Right cardiac atrium (tissue), 5 donors: ENCODE measurements at regions not wholly inside any gene's neighbourhood (a gene's known extent, or its start where the extent isn't known, plus 50 kb on each side); places are given as distances from the start of the nearest gene placed in this dataset.
A peak's percentile ranks its signal among the peaks of the same experiment; 100 is the strongest.

Source experiments
- ATAC-seq, 2 donors: fragments of 200-7000 bp; cut with Tn5 transposase; one replicate each; pipeline versions ENCODE4 v1.8.0 to v1.9.1; 2020; ENCODE audit warnings: moderate library complexity in 2 of 2, mild to moderate bottlenecking in 1 of 2
- DNase-seq, 3 donors: peaks; one replicate each; pipeline ENCODE4 v3.0.0-alpha.2; 2020
- H3K27ac ChIP-seq: one replicate; pipeline ENCODE4 v1.5.1; 2013; ENCODE audit warnings: mild to moderate bottlenecking, low read length, control low read depth, moderate library complexity
- H3K27me3 ChIP-seq: one replicate; pipeline ENCODE4 v1.6.1; 2013; ENCODE audit not compliant: control insufficient read depth, insufficient read depth
- H3K4me1 ChIP-seq: one replicate; pipeline ENCODE4 v1.6.1; 2013; ENCODE audit warnings: low read length; ENCODE audit not compliant: control insufficient read depth, insufficient read depth
- H3K4me3 ChIP-seq: one replicate; pipeline ENCODE4 v1.5.1; 2013; ENCODE audit warnings: low read length, control low read depth
- H3K9me3 ChIP-seq: one replicate; pipeline ENCODE4 v1.6.1; 2013; ENCODE audit warnings: low read length; ENCODE audit not compliant: control insufficient read depth
- WGBS: extraction: QIAGEN DNeasy Blood & Tissue Kit; methylation state at CpG from one replicate; pipeline ENCODE4 v1.1.7; 2013; 5-methylcytosine and 5-hydroxymethylcytosine counted together
- intact Hi-C, 4 donors: fragments of 100-400 bp; cut with DNase I; formaldehyde crosslinking; loops; one replicate each; pipeline versions ENCODE4 v1.11.0 to v1.14.0; 2022 to 2023
- donor health status: healthy with polysubstance abuse.
- donor health status: DM: no; HTN: yes; CAD: no.
- donor health status: DM: no; HTN: no; CAD: no.
- donor health status: DM: no; HTN: yes; CAD: no; lungs with severe emphysema.
- donor health status: DM: yes; HTN: yes; CAD: no.

- WGBS, result 17% methylated on average over 5 of the region's 5 CpGs
- H3K27me3 ChIP-seq, result no peaks in the 10 kb centered on the region
- ATAC-seq (peak; percentile 95 to 97), DNase-seq (peak; percentile 82 to 90 (median 87))
- H3K9me3 ChIP-seq, result no peaks in the 10 kb centered on the region
- peak overlapping the region; percentile 55 for H3K27ac ChIP-seq
- H3K4me1 ChIP-seq, result peaks cover 20% of the 10 kb centered on the region
- intact Hi-C loops, result no loop called here
- no peak overlapping the region for H3K4me3 ChIP-seq
These were observed 209.7 kb downstream of the SKIDA1 start for GRCh38 chr10:21315645-21316220.

DNA sequence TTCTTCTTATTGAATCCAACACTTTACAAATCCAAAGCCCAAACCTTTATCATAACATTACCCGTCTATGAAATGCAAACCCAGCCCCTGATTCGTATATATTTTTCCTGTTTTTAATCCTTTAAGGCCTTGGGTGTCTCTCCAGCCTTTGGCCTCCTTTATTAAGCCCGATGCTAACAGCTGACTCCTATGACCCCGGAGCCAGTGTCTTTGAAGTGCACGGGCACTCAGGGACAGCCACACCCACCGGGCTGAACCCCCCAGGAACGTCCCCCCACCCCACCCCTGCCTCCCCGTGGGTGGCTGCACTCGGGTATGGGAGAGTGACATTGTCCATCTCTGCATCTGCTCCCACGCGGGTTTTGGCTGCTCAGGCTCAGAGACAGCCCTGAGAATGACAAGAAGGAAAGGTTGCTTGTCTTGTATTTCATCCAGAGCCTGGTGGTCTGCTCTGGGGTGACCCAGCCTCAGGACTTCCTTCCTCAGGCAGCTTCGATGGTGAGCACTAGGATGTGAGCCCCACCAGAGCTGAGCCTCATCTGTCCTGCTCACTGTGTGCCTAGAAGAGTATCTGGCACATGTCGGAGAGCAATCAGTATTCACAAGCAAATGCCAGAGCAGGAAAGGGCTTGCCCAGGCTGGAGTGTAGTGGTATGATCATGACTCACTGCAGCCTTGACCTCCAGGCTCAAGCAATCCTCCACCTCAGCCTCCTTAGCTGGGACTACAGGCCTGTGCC is 210.4 kb downstream of the SKIDA1 start:
- Histone ChIP-seq H3K27me3 (no peaks in the 10 kb centered on the region), H3K27ac (peak overlapping the region; percentile 55), H3K4me1 (peaks cover 20% of the 10 kb centered on the region), H3K9me3 (no peaks in the 10 kb centered on the region), H3K4me3 (no peak overlapping the region)
- 30% methylated on average over 13 of the region's 13 CpGs for WGBS
- ATAC-seq, result peak; percentile 30 to 86
- intact Hi-C loops, result no loop called here
- DNase-seq, result peak in 2 of 3 donors; percentile 50 to 62

DNA sequence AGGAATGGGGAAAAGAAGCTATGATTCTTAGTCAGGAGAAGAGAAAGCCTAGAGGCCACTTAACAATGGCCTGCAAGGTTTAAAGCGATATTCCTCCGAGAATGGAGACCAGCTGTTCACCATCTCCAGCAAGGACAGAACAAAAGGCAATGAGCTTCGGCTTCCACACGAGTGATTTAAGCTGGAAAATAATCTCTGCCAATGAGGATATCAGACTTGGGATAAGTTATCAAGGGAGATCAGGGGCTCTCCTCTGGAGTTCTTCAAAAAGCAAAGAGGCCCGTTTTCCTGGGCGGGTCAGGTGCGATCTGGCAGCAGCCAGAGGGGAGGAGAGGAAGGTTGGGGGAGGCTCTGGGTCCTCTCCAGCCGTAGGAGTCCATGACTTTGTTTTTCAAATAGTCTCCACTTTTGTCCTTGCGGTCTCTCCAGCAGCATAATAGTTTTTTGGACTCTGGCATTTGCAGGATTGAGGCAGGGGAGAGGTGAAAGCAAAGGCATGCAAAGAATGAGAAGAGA is 211.3 kb downstream of the SKIDA1 start:
- no peak overlapping the region for H3K4me3 ChIP-seq
- H3K27ac ChIP-seq, result peak overlapping the region; percentile 23
- WGBS, result 18% methylated on average over 9 of the region's 9 CpGs
- intact Hi-C loops, result no loop called here
- no peaks in the 10 kb centered on the region for H3K9me3 ChIP-seq
- no peaks in the 10 kb centered on the region for H3K27me3 ChIP-seq
- ATAC-seq (peak in 1 of 2 donors; percentile 29), DNase-seq (no peak)
- peaks cover 20% of the 10 kb centered on the region for H3K4me1 ChIP-seq

- ATAC-seq, result no peak
- Histone ChIP-seq H3K4me1 (peaks cover 17% of the 10 kb centered on the region), H3K27me3 (no peaks in the 10 kb centered on the region), H3K4me3 (no peak overlapping the region), H3K27ac (no peak overlapping the region), H3K9me3 (no peaks in the 10 kb centered on the region)
- 81% methylated on average over 7 of the region's 7 CpGs for WGBS
- intact Hi-C loops, result no loop called here
- no peak for DNase-seq
These were observed 211.8 kb downstream of the SKIDA1 start for GRCh38 chr10:21313691-21314090.

- Histone ChIP-seq H3K4me3 (no peak overlapping the region), H3K9me3 (no peaks in the 10 kb centered on the region), H3K4me1 (peaks cover 13% of the 10 kb centered on the region), H3K27ac (no peak overlapping the region), H3K27me3 (no peaks in the 10 kb centered on the region)
- WGBS, result 94% methylated on average over 6 of the region's 6 CpGs
- DNase-seq, result no peak
- intact Hi-C loops, result no loop called here
- ATAC-seq, result no peak
These were observed 214.1 kb downstream of the SKIDA1 start for GRCh38 chr10:21311426-21311825.

- H3K9me3 ChIP-seq, result no peaks in the 10 kb centered on the region
- H3K4me3 ChIP-seq, result no peak overlapping the region
- H3K27me3 ChIP-seq, result no peaks in the 10 kb centered on the region
- H3K27ac ChIP-seq, result no peak overlapping the region
- WGBS, result 72% methylated on average over 3 of the region's 3 CpGs
- peaks cover 3% of the 10 kb centered on the region for H3K4me1 ChIP-seq
- no peak for ATAC-seq
- intact Hi-C loops, result no loop called here
- DNase-seq, result no peak
These were observed 216.1 kb downstream of the SKIDA1 start for GRCh38 chr10:21309427-21309826.

DNA sequence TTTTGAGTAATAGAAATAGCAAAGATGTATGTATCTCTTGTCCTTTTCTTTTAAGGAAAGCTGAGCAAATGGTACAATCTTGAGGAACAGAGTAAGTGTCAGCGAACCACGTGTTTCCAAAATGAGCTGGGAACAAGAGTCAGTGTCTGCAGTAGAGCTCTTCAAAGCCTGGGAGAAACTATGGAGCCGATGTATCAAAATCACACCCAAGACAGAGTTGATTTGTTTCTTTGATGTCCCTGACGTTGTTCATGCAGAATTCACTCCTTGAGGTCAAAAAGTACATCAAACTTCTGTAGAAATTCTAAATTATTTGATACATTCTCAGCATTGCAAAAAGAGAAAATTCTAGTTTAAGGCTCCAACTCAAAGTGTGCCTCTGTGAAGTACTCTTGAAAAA is 216.5 kb downstream of the SKIDA1 start:
- DNase-seq (no peak), ATAC-seq (no peak)
- Histone ChIP-seq H3K9me3 (no peaks in the 10 kb centered on the region), H3K27me3 (no peaks in the 10 kb centered on the region), H3K27ac (no peak overlapping the region), H3K4me3 (no peak overlapping the region), H3K4me1 (no peaks in the 10 kb centered on the region)
- intact Hi-C loops, result no loop called here
- 68% methylated on average over 4 of the region's 4 CpGs for WGBS

DNA sequence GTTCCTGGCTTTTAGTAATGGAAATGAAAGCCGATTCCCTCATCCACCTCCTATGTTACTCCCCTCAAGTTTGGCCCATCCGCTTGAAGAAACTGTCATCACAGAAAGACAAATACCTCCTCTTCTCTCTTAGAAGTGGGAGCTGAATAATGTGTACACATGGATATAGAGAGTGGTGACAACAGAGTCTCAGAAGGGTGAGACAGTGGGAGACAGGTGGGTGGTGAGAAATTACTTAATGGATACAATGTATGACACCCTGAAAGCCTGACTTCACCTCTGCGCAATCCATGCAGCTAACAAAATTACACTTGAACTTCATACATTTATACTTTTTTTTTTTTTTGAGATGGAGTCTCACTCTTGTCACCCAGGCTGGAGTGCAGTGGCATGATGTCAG is 217.5 kb downstream of the SKIDA1 start:
- intact Hi-C loops, result no loop called here
- Histone ChIP-seq H3K9me3 (no peaks in the 10 kb centered on the region), H3K27me3 (no peaks in the 10 kb centered on the region), H3K4me3 (no peak overlapping the region), H3K27ac (no peak overlapping the region), H3K4me1 (no peaks in the 10 kb centered on the region)
- DNase-seq, result no peak
- 94% methylated on average over 3 of the region's 3 CpGs for WGBS
- no peak for ATAC-seq

- H3K9me3 ChIP-seq, result no peaks in the 10 kb centered on the region
- H3K27me3 ChIP-seq, result no peaks in the 10 kb centered on the region
- no peak overlapping the region for H3K27ac ChIP-seq
- no peak overlapping the region for H3K4me3 ChIP-seq
- WGBS, result 97% methylated on average over 2 of the region's 2 CpGs
- no peaks in the 10 kb centered on the region for H3K4me1 ChIP-seq
- DNase-seq (no peak), ATAC-seq (no peak)
- intact Hi-C loops, result no loop called here
These were observed 220.9 kb downstream of the SKIDA1 start for GRCh38 chr10:21304608-21305007.

DNA sequence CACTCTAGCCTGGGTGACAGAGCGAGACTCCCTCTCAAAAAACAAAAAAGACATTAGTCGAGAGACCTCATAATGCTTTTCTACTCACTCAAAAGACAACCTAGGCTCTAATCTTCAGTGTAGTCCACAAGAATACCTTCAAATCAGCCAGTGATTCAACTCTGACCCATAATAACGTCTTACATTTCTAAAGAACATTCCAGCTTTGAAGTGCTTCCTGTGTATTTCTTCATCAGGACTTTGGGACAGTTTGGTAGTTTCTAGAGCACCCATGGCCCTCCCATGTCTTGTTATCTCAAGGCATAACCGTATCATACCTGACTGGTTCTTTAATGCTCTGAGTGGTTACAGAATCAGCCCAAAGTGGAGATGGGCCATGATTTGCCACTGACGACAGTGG is 221.3 kb downstream of the SKIDA1 start:
- H3K4me3 ChIP-seq, result no peak overlapping the region
- H3K9me3 ChIP-seq, result no peaks in the 10 kb centered on the region
- DNase-seq (no peak), ATAC-seq (no peak)
- H3K27me3 ChIP-seq, result no peaks in the 10 kb centered on the region
- WGBS, result 76% methylated on average over 5 of the region's 5 CpGs
- no peaks in the 10 kb centered on the region for H3K4me1 ChIP-seq
- H3K27ac ChIP-seq, result no peak overlapping the region
- intact Hi-C loops, result no loop called here

DNA sequence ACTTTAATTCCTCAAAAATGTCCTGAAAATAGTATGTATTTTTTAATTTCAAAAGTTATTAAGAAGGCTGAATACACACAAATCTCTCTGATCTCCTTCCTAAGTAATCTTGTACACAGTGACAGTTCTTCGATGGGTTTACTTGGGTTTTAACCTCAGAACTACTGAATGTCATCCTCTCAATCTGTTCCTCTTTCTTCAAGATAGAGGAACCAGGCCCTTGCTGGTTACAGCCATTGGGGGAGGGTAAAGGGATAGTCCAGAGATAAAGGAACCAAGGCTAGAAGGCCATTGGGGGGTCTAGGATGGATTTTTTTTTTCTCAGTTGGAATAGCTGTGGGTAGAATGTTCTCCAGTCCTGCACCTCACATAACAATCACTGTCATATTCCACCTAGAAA is 224.9 kb downstream of the SKIDA1 start:
- no peak for ATAC-seq
- no peak for DNase-seq
- H3K4me3 ChIP-seq, result no peak overlapping the region
- H3K27me3 ChIP-seq, result no peaks in the 10 kb centered on the region
- no peaks in the 10 kb centered on the region for H3K4me1 ChIP-seq
- no peaks in the 10 kb centered on the region for H3K9me3 ChIP-seq
- 72% methylated on average over 1 of the region's 1 CpG for WGBS
- intact Hi-C loops, result no loop called here
- no peak overlapping the region for H3K27ac ChIP-seq
